Gastroesophageal sphincter (tissue), 4 donors: ENCODE measurements at regions not wholly inside any gene's neighbourhood (a gene's known extent, or its start where the extent isn't known, plus 50 kb on each side); places are given as distances from the start of the nearest gene placed in this dataset.

Experiments used
- ATAC-seq: fragments of 150-250 bp; one replicate; pipeline ENCODE4 v1.9.1; 2016; ENCODE audit warnings: mild to moderate bottlenecking, moderate library complexity
- H3K27ac ChIP-seq, 4 donors: fragments of 200-600 bp; sonication (generic) in 3 of 4; 1 replicate in 3 of 4; 2 replicates in 1 of 4; pipeline ENCODE4 v1.5.1; 2016 to 2019
- H3K27me3 ChIP-seq: fragments of 200-600 bp; sonication (generic); one replicate; pipeline ENCODE4 v1.5.1; 2019
- H3K36me3 ChIP-seq, 2 donors: fragments of 200-600 bp; sonication (generic); one replicate each; pipeline ENCODE4 v1.5.1; 2019; ENCODE audit warnings: control low read depth in 1 of 2
- H3K4me1 ChIP-seq, 3 donors: fragments of 200-600 bp; sonication (generic); 1 replicate in 2 of 3; 2 replicates in 1 of 3; pipeline ENCODE4 v1.5.1; 2016 to 2019; ENCODE audit warnings: control low read depth in 2 of 3
- H3K4me3 ChIP-seq, 2 donors: fragments of 200-600 bp; sonication (generic); one replicate each; pipeline ENCODE4 v1.5.1; 2019; ENCODE audit warnings: mild to moderate bottlenecking in 1 of 2, moderate library complexity in 1 of 2
- H3K9me3 ChIP-seq, 3 donors: fragments of 200-600 bp; sonication (generic); one replicate each; pipeline ENCODE4 v1.5.1; 2017 to 2019; ENCODE audit warnings: control low read depth in 2 of 3
- CTCF ChIP-seq, 4 experiments: fragments of 200-600 bp in 2 of 4; fragments of 450-650 bp in 2 of 4; sonication (generic) in 1 of 4; IDR thresholded peaks; one replicate each; pipeline ENCODE4 v1.5.1; 2017 to 2019; ENCODE audit warnings: antibody characterized with exemption in 4 of 4, mild to moderate bottlenecking in 2 of 4, moderate library complexity in 2 of 4
- EP300 ChIP-seq: sonication (generic); formaldehyde crosslinking; IDR thresholded peaks from one replicate; pipeline ENCODE4 v1.6.1; 2017; ENCODE audit warnings: antibody characterized with exemption, mild to moderate bottlenecking
- POLR2A ChIP-seq, 2 donors: fragments of 450-650 bp; IDR thresholded peaks; one replicate each; pipeline ENCODE4 v1.6.1; 2017; ENCODE audit warnings: antibody characterized with exemption in 2 of 2, mild to moderate bottlenecking in 2 of 2, moderate library complexity in 1 of 2
- POLR2AphosphoS5 ChIP-seq: sonication (generic); formaldehyde crosslinking; IDR thresholded peaks from one replicate; pipeline ENCODE4 v1.6.1; 2017; ENCODE audit warnings: antibody characterized with exemption
- WGBS, 2 donors: methylation state at CpG; one replicate each; pipeline ENCODE4 v1.1.5; 2018; ENCODE audit warnings: low coverage in 1 of 2; 5-methylcytosine and 5-hydroxymethylcytosine counted together

GRCh38 chr2:103230796-103231195 lies 469.0 kb downstream of the TMEM182 start:
- Histone ChIP-seq H3K4me1 (no peaks in the 10 kb centered on the region), H3K4me3 (no peak overlapping the region), H3K36me3 (no peaks in the 10 kb centered on the region), H3K27me3 (no peaks in the 10 kb centered on the region), H3K9me3 (no peaks in the 10 kb centered on the region), H3K27ac (no peak overlapping the region)
- ATAC-seq = no peak
- TF ChIP-seq POLR2AphosphoS5 (no peak), CTCF (IDR thresholded peaks at IDR 0.05) (no peak), POLR2A (IDR thresholded peaks at IDR 0.05) (no peak), EP300 (no peak)
- 14 to 22% methylated on average over 1 of the region's 1 CpG for WGBS, 2 donors

GRCh38 chr2:103232865-103233264 lies 471.0 kb downstream of the TMEM182 start:
- Histone ChIP-seq H3K9me3 (no peaks in the 10 kb centered on the region), H3K27me3 (no peaks in the 10 kb centered on the region), H3K4me3 (no peak overlapping the region), H3K36me3 (no peaks in the 10 kb centered on the region), H3K27ac (no peak overlapping the region), H3K4me1 (no peaks in the 10 kb centered on the region)
- 85 to 100% methylated on average over 1 to 4 of the region's 4 CpGs for WGBS, 2 donors
- TF ChIP-seq EP300 = no peak
- no peak for TF ChIP-seq POLR2A (IDR thresholded peaks at IDR 0.05)
- TF ChIP-seq CTCF (IDR thresholded peaks at IDR 0.05) = no peak
- TF ChIP-seq POLR2AphosphoS5 = no peak
- no peak for ATAC-seq

- WGBS, 2 donors = 67% methylated on average over 1 of the region's 1 CpG; no CpG with 5 or more reads in 1 of the 2 donors
- no peaks in the 10 kb centered on the region for H3K9me3 ChIP-seq
- H3K27me3 ChIP-seq = no peaks in the 10 kb centered on the region
Measured at GRCh38 chr2:103233691-103234090, 471.9 kb downstream of the TMEM182 start.

GRCh38 chr2:103235283-103235682 lies 473.5 kb downstream of the TMEM182 start:
- 20 to 50% methylated on average over 1 of the region's 1 CpG for WGBS, 2 donors
- no peak for ATAC-seq
- no peak overlapping the region for H3K4me3 ChIP-seq

More at GRCh38 chr2:103233691-103234090, 471.9 kb downstream of the TMEM182 start:
- Histone ChIP-seq H3K4me1 (no peaks in the 10 kb centered on the region), H3K4me3 (no peak overlapping the region), H3K36me3 (no peaks in the 10 kb centered on the region), H3K27ac (no peak overlapping the region)
- TF ChIP-seq EP300 (no peak), CTCF (IDR thresholded peaks at IDR 0.05) (no peak), POLR2A (IDR thresholded peaks at IDR 0.05) (no peak), POLR2AphosphoS5 (no peak)
- ATAC-seq = no peak

More at GRCh38 chr2:103235283-103235682, 473.5 kb downstream of the TMEM182 start:
- H3K27me3 ChIP-seq = no peaks in the 10 kb centered on the region
- TF ChIP-seq POLR2A (IDR thresholded peaks at IDR 0.05) = no peak
- TF ChIP-seq POLR2AphosphoS5 = no peak
- no peak for TF ChIP-seq CTCF (IDR thresholded peaks at IDR 0.05)
- TF ChIP-seq EP300 = no peak
- no peaks in the 10 kb centered on the region for H3K36me3 ChIP-seq
- no peaks in the 10 kb centered on the region for H3K4me1 ChIP-seq
- H3K27ac ChIP-seq = no peak overlapping the region
- H3K9me3 ChIP-seq = no peaks in the 10 kb centered on the region
